ENCODE measurements at regions not wholly inside any gene's neighbourhood (a gene's known extent, or its start where the extent isn't known, plus 50 kb on each side); places are given as distances from the start of the nearest gene placed in this dataset.
"Not testable (repeated sequence)": the region's sequence is repeated elsewhere in the genome, so short reads cannot be mapped to it uniquely, and the experiment has no call there.

- no peak for DNase-seq (ENCODE audit: low read depth, low spot score)
Measured at GRCh38 chr2:60247471-60247870, 306.0 kb downstream of the BCL11A start.

- no peak for DNase-seq (ENCODE audit: low read depth, low spot score)
Measured at GRCh38 chr2:60246583-60246982, 306.9 kb downstream of the BCL11A start.

- no peak for DNase-seq (ENCODE audit: low read depth, low spot score)
Measured at GRCh38 chr2:60234274-60234986, 319.0 kb downstream of the BCL11A start.

DNA sequence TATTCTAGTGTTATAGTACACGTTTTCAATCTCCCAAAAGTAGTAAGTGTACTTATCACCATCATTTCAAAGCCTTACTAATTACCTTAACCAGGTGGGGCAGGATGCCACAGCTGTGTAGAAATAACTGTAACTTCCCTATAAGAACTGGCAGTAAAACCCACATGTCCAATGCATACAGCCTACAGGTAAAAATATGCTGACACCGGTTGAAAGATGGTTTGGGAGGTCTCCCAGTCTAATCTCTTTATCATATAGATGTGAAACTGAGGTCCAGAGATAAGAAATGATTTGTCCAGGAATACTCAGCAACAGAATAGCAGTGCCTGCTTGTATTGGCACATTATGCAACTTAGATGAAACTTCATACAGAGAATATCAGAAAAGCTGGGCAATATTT is 322.9 kb downstream of the BCL11A start:
- no peak for DNase-seq (ENCODE audit: low read depth, low spot score)

- DNase-seq (ENCODE audit: low read depth, low spot score): no peak
Measured at GRCh38 chr2:60230037-60230436, 323.4 kb downstream of the BCL11A start.

DNA sequence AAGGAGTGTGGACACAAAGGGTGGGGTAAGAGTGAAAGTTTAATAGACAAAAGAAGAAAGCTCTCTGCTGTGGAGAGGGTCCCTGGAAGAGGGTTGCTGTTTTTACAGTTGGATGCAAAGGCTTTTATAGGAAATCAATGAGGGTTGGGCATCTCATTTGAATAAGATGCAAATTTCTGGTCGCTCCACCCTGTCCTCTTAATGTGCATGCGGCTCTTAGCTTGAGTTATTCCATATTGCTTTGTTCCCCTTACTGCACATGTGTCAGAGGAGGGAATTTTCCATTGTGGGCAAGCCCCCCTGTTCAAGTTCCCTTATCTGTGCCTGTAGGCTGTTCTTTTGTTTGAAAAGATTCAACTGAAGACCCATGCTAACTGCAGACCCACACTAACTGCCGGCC is 326.5 kb downstream of the BCL11A start:
- no peak for DNase-seq (ENCODE audit: low read depth, low spot score)

- DNase-seq (ENCODE audit: low read depth, low spot score): no peak
Measured at GRCh38 chr2:60226191-60226590, 327.3 kb downstream of the BCL11A start.

DNA sequence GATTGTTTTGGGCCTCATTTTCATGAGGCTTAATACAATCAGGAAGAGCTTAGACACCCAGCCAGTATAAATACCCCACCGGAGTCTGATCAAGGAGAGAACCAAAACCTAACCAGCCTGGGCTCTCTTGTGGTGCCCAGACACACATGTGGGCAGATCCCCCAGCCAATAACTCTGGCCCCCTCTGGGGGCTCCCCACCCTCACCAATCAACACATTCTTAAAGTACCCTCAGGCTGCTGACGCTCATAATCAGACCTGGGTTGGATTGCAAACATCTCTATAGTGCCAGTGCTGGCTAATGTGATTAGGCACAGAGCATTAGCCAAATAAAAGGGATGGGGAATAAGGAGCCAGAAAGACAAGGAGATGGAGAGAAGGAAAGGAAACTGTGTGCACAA is 329.6 kb downstream of the BCL11A start:
- DNase-seq (ENCODE audit: low read depth, low spot score): peak; percentile 64

- DNase-seq (ENCODE audit: low read depth, low spot score): no peak
Measured at GRCh38 chr2:60221098-60221497, 332.4 kb downstream of the BCL11A start.

- DNase-seq (ENCODE audit: low read depth, low spot score): no peak
Measured at GRCh38 chr2:60219536-60219935, 333.9 kb downstream of the BCL11A start.

- DNase-seq (ENCODE audit: low read depth, low spot score): peak; percentile 11
Measured at GRCh38 chr2:60216452-60216995, 336.9 kb downstream of the BCL11A start.

DNA sequence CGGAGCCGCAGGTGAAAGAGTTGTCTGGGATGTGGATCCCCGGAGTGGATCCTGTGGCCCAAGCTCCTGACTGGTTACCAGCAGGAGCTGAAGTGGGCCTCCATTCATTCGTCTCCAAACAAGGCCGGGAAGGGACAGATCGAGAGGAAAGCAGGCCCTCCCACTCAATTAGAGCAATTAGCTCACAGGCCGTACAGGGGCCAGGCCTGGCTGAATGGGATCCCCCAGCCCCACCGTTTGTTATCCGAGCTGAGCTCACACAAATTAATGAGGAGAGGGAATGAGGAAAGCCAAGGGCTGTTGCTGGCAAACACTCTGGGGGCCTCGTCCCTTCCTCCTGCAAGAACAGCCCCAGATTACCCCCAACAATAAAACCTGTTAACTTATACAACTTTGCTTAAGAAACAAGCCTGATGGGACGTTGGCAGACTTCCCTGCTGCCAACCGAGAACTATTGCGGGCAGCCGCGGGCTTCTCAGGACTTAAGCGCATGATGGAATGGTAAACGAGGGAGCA is 338.0 kb downstream of the BCL11A start:
- DNase-seq (ENCODE audit: low read depth, low spot score): peak; percentile 71

- DNase-seq (ENCODE audit: low read depth, low spot score): no peak
Measured at GRCh38 chr2:60214626-60214875, 338.9 kb downstream of the BCL11A start.

- peak; percentile 26 for DNase-seq (ENCODE audit: low read depth, low spot score)
Measured at GRCh38 chr2:60213865-60214625, 339.4 kb downstream of the BCL11A start.

DNA sequence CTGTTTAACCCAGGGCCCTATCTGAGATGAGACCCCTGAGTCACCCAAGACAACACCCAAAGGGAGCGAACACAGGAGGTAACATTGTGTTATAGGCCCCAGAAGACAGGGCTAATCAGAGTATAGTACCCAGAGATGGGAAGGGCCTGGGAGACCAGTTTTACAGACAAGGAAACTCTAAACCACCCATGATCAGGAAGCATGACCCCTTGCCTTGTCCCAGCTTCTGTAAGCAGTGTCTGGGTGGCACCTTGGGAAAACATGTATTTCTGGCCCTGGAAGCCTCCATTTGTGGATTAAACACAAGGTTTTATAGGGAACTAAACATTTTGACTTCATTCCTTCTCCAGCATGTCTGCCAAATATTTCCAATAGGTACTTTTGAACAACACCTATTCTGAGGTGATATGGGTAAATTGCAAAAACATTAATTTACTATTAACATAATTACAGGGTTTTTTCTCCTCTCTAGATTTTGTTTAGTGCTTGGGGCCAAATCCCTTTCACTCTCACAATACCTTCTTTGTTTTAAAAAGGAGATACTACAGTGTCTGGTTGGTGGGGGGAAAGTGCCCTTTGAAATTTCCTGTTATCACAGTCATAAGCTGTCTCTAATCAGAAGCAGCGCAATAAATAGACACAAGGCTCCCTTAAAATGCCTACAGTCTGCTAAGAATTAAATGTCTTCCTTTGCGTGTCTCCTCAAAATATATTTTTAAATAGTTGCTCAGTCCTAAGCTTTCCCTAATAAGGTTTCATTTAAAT is 341.1 kb downstream of the BCL11A start:
- DNase-seq (ENCODE audit: low read depth, low spot score): no peak

DNA sequence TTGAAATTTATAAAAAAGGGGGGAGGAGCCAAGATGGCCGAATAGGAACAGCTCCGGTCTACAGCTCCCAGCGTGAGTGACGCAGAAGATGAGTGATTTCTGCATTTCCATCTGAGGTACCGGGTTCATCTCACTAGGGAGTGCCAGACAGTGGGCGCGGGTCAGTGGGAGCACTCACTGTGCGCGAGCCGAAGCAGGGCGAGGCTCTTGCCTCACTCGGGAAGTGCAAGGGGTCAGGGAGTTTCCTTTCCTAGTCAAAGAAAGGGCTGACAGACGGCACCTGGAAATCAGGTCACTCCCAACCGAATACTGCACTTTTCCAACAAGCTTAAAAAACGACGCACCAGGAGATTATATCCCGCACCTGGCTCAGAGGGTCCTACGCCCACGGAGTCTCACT is 364.4 kb downstream of the BCL11A start:
- not testable (repeated sequence) for DNase-seq (ENCODE audit: low read depth, low spot score)

DNA sequence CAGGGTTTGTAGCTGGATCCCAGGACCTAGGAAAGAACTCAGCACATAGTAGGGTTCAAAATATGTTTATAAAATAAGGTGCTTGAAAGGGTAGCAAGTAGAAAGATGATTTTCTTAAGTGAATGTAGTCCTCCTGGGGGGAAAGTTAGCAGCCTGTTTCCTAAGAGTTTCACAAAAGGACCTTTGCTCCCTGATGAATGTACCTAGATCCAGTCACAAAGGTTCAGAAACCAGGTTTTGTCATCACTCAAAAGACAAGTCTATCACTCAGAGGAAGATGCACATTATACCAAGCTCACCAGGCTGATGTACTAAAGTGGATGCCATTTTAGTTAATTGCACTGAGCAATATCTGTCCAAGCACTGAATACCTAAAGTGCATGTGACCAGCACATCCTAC is 378.2 kb downstream of the BCL11A start:
- no peak for DNase-seq (ENCODE audit: low read depth, low spot score)

- DNase-seq (ENCODE audit: low read depth, low spot score): no peak
Measured at GRCh38 chr2:60174146-60174545, 379.3 kb downstream of the BCL11A start.

- DNase-seq (ENCODE audit: low read depth, low spot score): no peak
Measured at GRCh38 chr2:60172801-60173200, 380.7 kb downstream of the BCL11A start.

DNA sequence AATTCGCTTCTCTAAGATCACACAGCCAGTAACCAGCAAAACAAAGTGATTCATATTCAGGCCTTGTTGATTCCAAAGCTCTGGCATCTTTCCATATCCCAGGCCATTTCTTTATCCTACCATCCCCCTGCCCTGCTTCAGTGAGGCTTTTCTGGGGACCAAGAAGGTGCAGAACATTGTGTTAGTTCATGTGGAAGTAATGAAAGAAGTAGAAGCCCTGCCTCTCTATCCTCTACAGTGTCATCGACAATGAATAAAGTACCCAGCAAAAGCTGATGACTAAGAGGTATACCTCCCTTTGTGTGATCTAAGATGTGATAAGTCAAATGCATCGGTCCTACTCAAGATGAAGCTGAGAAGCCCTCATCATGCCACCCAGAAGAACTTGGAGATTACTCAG is 383.2 kb downstream of the BCL11A start:
- DNase-seq (ENCODE audit: low read depth, low spot score): no peak

- no peak for DNase-seq (ENCODE audit: low read depth, low spot score)
Measured at GRCh38 chr2:60168247-60168646, 385.2 kb downstream of the BCL11A start.

DNA sequence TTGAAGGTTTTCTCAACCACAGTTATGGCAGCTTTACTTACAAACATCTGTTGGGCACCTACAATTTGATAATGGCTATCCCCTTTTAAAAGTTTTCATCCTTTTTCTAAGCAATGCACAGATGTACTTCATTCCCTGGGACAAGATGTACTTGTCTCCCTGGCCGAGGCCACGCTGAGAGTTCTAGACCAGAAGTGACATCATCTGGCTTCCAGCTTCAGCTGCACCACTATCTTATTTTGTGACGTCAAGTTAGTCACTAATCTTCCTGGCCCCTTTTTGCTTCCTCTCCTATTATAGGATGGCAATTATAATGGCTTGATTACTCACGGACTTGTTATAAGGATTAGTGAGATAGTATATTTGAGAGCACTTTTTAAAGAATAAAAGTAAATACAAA is 386.4 kb downstream of the BCL11A start:
- no peak for DNase-seq (ENCODE audit: low read depth, low spot score)
